Stomach (tissue), 8 donors: ENCODE measurements at regions not wholly inside any gene's neighbourhood (a gene's known extent, or its start where the extent isn't known, plus 50 kb on each side); places are given as distances from the start of the nearest gene placed in this dataset.

Experiments used
- DNase-seq, 2 donors: peaks; one replicate each; pipeline versions ENCODE4 v3.0.0 to v3.0.0-alpha.2; 2013 to 2019
- H3K27ac ChIP-seq, 5 donors: fragments of 200-600 bp in 4 of 5; sonication (generic) in 4 of 5; one replicate each; pipeline ENCODE4 v1.5.1; 2013 to 2019; ENCODE audit warnings: mild to moderate bottlenecking in 1 of 5, moderate library complexity in 1 of 5
- H3K27me3 ChIP-seq, 3 donors: fragments of 200-600 bp; sonication (generic); one replicate each; pipeline ENCODE4 v1.5.1; 2017 to 2019; ENCODE audit warnings: mixed run types in 1 of 3
- H3K36me3 ChIP-seq, 4 donors: fragments of 200-600 bp; sonication (generic); 1 replicate in 3 of 4; 2 replicates in 1 of 4; pipeline ENCODE4 v1.5.1; 2016 to 2019
- H3K4me1 ChIP-seq, 4 donors: fragments of 200-600 bp; sonication (generic); one replicate each; pipeline ENCODE4 v1.5.1; 2016 to 2019
- H3K4me3 ChIP-seq, 4 donors: fragments of 200-600 bp; sonication (generic) in 3 of 4; one replicate each; pipeline ENCODE4 v1.5.1; 2016 to 2019; ENCODE audit warnings: mild to moderate bottlenecking in 1 of 4
- H3K9me3 ChIP-seq, 4 donors: fragments of 200-600 bp; sonication (generic); one replicate each; pipeline ENCODE4 v1.5.1; 2016 to 2019
- EP300 ChIP-seq: sonication (generic); formaldehyde crosslinking; IDR thresholded peaks from one replicate; pipeline ENCODE4 v1.6.1; 2017; ENCODE audit warnings: antibody characterized with exemption
- POLR2A ChIP-seq, 4 donors: fragments of 450-650 bp; IDR thresholded peaks; one replicate each; pipeline ENCODE4 v1.6.1; 2016; ENCODE audit warnings: antibody characterized with exemption in 4 of 4, control low read depth in 2 of 4, mild to moderate bottlenecking in 1 of 4, moderate library complexity in 1 of 4
- POLR2AphosphoS5 ChIP-seq, 3 donors: sonication (generic); formaldehyde crosslinking; IDR thresholded peaks; one replicate each; pipeline ENCODE4 v1.6.1; 2016; ENCODE audit warnings: antibody characterized with exemption in 3 of 3
- WGBS, 5 donors: extraction: QIAGEN DNeasy Blood & Tissue Kit in 3 of 5; methylation state at CpG; one replicate each; pipeline versions ENCODE4 v1.1.5 to v1.1.7; 2013 to 2018; 5-methylcytosine and 5-hydroxymethylcytosine counted together
- intact Hi-C: fragments of 100-400 bp; cut with DNase I; formaldehyde crosslinking; loops from one replicate; pipeline ENCODE4 v1.15.1; 2023; ENCODE audit warnings: low total_unique reads
- TF ChIP-seq, protein P1 (sequence below), 7 experiments: fragments of 450-650 bp in 4 of 7; fragments of 200-600 bp in 3 of 7; sonication (generic) in 3 of 7; IDR thresholded peaks; one replicate each; pipeline ENCODE4 v1.5.1; 2016 to 2019; ENCODE audit warnings: antibody characterized with exemption in 7 of 7, control low read depth in 2 of 7, mild to moderate bottlenecking in 1 of 7
- donor health status: healthy with polysubstance abuse.
- donor health status: Bipolar disorder and iron deficiency.
- donor health status: healthy.

DNA sequence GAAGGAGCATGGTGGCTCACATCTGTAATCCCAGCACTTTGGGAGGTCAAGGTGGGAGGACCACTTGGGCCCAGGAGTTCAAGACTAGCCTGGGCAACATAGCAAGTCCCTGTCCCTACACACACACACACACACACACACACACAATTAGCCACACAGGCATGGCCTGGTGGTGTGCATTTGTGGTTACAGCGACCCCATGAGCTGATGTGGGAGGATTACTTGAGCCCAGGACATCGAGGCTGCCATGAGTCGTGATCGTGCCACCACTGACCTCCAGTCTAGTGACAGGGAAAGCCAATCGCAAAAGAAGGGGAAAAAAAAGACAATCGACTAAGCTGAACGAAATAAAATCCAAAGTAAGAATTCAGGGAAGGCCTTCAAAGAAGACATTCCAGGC lies 67.9 kb downstream of the TBX3 start:
- TF ChIP-seq POLR2AphosphoS5 (IDR thresholded peaks at IDR 0.05) (no peak), POLR2A (IDR thresholded peaks at IDR 0.05) (no peak), EP300 (no peak)
- TF ChIP-seq, protein P1, sequence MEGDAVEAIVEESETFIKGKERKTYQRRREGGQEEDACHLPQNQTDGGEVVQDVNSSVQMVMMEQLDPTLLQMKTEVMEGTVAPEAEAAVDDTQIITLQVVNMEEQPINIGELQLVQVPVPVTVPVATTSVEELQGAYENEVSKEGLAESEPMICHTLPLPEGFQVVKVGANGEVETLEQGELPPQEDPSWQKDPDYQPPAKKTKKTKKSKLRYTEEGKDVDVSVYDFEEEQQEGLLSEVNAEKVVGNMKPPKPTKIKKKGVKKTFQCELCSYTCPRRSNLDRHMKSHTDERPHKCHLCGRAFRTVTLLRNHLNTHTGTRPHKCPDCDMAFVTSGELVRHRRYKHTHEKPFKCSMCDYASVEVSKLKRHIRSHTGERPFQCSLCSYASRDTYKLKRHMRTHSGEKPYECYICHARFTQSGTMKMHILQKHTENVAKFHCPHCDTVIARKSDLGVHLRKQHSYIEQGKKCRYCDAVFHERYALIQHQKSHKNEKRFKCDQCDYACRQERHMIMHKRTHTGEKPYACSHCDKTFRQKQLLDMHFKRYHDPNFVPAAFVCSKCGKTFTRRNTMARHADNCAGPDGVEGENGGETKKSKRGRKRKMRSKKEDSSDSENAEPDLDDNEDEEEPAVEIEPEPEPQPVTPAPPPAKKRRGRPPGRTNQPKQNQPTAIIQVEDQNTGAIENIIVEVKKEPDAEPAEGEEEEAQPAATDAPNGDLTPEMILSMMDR (IDR thresholded peaks at IDR 0.05), result no peak
- no peak for DNase-seq
- Histone ChIP-seq H3K4me1 (no peaks in the 10 kb centered on the region), H3K4me3 (no peak overlapping the region), H3K36me3 (no peaks in the 10 kb centered on the region), H3K9me3 (peaks cover 0 to 6% (median 5%) of the 10 kb centered on the region in 4 donors), H3K27me3 (peaks cover 0 to 7% (median 0%) of the 10 kb centered on the region in 3 donors), H3K27ac (no peak overlapping the region)
- intact Hi-C loops, result no loop called here
- 80 to 86% (median 84%) methylated on average over 7 of the region's 7 CpGs for WGBS, 5 donors

DNA sequence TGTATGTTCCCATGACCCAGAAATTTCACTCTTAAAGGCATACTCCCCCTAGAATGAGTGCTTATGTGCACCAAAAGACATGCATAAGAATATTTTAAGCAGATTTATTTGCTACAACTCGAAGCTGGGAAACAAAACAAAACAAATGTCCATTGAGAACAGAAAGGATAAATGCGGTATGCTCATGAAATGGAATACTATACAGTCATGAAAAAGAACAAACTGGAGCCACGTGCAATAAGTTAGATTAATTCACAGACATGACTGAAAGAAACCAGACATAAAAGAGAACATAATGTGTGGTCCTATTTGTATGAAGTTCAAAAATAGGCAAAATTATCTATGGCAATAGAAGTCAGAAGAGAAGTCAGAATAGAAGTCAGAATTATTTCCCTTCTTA lies 69.9 kb downstream of the TBX3 start:
- TF ChIP-seq POLR2AphosphoS5 (IDR thresholded peaks at IDR 0.05) (no peak), POLR2A (IDR thresholded peaks at IDR 0.05) (no peak), EP300 (no peak)
- TF ChIP-seq, protein P1 (IDR thresholded peaks at IDR 0.05), result no peak
- Histone ChIP-seq H3K36me3 (no peaks in the 10 kb centered on the region), H3K4me3 (no peak overlapping the region), H3K4me1 (no peaks in the 10 kb centered on the region), H3K27me3 (peaks cover 0 to 7% (median 0%) of the 10 kb centered on the region in 3 donors), H3K9me3 (peaks cover 0 to 6% (median 4%) of the 10 kb centered on the region in 4 donors), H3K27ac (no peak overlapping the region)
- WGBS, 5 donors, result 67 to 80% (median 70%) methylated on average over 3 of the region's 3 CpGs
- DNase-seq, result no peak
- intact Hi-C loops, result no loop called here

DNA sequence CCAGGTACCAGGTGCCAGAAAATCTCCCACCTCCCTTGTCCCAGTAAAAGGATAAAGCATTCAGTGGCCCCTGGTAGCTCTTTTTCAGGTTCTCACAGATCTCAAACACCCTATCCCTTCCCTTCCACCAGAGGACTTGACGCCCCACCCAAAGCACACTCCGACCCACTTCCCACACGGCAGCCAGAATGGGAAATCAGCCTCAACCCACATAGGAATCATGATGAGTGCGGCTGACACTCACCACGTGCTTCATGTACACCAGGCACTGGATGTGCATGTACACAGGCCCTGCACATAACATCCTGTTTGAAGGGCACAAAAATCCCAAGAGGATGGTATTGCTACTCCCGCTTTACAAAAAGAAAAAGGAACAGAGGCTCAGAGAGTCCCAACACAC lies 71.9 kb downstream of the TBX3 start:
- Histone ChIP-seq H3K27me3 (peaks cover 0 to 7% (median 0%) of the 10 kb centered on the region in 3 donors), H3K9me3 (peaks cover 0 to 6% (median 4%) of the 10 kb centered on the region in 4 donors), H3K36me3 (no peaks in the 10 kb centered on the region), H3K4me1 (no peaks in the 10 kb centered on the region), H3K4me3 (no peak overlapping the region), H3K27ac (no peak overlapping the region)
- no peak for DNase-seq
- TF ChIP-seq POLR2AphosphoS5 (IDR thresholded peaks at IDR 0.05), result no peak
- TF ChIP-seq POLR2A (IDR thresholded peaks at IDR 0.05), result no peak
- TF ChIP-seq EP300, result no peak
- TF ChIP-seq, protein P1 (IDR thresholded peaks at IDR 0.05), result no peak
- WGBS, 5 donors, result 46 to 74% (median 65%) methylated on average over 6 of the region's 6 CpGs
- intact Hi-C loops, result no loop called here

DNA sequence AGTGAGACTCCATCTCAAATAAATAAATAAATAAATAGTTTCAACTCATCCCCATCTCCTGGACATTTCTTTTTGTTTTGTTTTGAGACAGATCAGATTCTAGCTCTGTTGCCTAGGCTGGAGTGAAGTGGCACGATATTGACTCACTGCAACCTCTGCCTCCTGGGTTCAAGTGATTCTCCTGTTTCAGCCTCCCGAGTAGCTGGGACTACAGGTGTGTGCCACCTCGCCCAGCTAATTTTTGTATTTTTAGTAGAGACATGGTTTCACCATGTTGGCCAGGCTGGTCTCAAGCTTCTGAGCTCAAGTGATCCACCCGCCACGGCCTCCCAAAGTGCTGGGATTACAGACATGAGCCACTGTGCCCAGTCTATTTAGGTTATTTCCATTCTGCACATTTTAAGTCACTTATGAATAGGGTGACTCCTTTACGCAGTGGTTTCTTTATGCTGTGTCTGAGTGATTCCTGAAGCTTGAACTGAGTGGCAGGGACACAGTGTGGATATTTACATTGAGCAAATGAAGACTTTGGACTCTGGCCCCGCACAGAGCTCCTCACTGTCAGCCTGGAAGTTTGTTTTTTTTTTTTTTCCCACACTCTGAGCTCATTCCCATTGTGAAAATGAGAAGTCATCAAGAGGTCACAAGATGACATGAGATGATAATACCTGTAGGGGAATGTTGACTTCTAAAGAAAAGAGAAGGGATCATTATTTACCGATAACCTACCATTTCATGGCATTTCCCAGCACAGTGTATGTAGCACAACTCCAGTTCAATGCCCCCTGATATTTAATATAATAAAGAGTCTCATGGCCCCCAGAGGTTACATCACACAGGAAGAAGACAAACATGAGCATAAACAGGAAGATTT lies 72.6 kb downstream of the TBX3 start:
- WGBS, 5 donors, result 35 to 67% (median 54%) methylated on average over 8 of the region's 8 CpGs
- TF ChIP-seq, protein P1 (IDR thresholded peaks at IDR 0.05), result no peak
- intact Hi-C loops, result no loop called here
- Histone ChIP-seq H3K27ac (no peak overlapping the region), H3K9me3 (peaks cover 0 to 6% (median 4%) of the 10 kb centered on the region in 4 donors), H3K4me3 (no peak overlapping the region), H3K27me3 (peaks cover 0 to 7% (median 0%) of the 10 kb centered on the region in 3 donors), H3K36me3 (no peaks in the 10 kb centered on the region), H3K4me1 (no peaks in the 10 kb centered on the region)
- DNase-seq, result peak in 1 of 2 donors; percentile 57
